Spleen (tissue), 7 donors: ENCODE measurements at regions not wholly inside any gene's neighbourhood (a gene's known extent, or its start where the extent isn't known, plus 50 kb on each side); places are given as distances from the start of the nearest gene placed in this dataset.

Source experiments
- POLR2A ChIP-seq, 3 donors: fragments of 450-650 bp; IDR thresholded peaks; one replicate each; pipeline ENCODE4 v1.5.1; 2017; ENCODE audit warnings: antibody characterized with exemption in 3 of 3, mild to moderate bottlenecking in 1 of 3
- POLR2AphosphoS5 ChIP-seq, 3 donors: sonication (generic); formaldehyde crosslinking; IDR thresholded peaks; one replicate each; pipeline ENCODE4 v1.5.1; 2017; ENCODE audit warnings: antibody characterized with exemption in 3 of 3
- TF ChIP-seq, protein P1 (sequence below), 11 experiments: fragments of 200-600 bp in 7 of 11; fragments of 450-650 bp in 4 of 11; sonication (generic) in 4 of 11; IDR thresholded peaks in 8 of 11; conservative IDR thresholded peaks in 3 of 11; 1 replicate in 7 of 11; 2 replicates in 4 of 11; pipeline versions ENCODE4 v1.4.0 to v1.8.0; 2016 to 2021; ENCODE audit warnings: antibody characterized with exemption in 11 of 11, inconsistent platforms in 4 of 11, mild to moderate bottlenecking in 1 of 11
- donor health status: DM: no; HTN: no; CAD: no; lungs with moderate emphysema.
- donor health status: DM: no; HTN: no; CAD: no.
- donor health status: DM: no; HTN: no; CAD: no.

DNA sequence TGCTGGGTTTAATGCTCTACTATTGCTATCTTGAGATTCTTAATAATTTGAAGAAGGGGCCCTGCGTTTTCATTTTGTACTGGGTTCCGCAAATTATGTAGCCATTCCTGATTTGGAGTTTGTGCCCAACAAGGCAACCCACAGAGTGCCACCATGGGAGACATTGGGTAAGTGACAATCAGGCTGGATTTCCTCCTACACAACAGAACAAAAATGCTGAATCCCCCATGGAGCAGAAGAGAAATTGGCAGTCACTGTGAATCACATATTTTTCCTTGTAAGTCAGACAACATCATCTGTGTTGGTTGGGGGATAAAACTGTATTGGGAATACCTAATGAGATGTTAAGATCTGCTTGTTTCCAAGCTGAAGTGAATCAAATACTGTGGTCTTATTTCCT, 80.9 kb downstream of the CNGA2 start:
- TF ChIP-seq, protein P1, sequence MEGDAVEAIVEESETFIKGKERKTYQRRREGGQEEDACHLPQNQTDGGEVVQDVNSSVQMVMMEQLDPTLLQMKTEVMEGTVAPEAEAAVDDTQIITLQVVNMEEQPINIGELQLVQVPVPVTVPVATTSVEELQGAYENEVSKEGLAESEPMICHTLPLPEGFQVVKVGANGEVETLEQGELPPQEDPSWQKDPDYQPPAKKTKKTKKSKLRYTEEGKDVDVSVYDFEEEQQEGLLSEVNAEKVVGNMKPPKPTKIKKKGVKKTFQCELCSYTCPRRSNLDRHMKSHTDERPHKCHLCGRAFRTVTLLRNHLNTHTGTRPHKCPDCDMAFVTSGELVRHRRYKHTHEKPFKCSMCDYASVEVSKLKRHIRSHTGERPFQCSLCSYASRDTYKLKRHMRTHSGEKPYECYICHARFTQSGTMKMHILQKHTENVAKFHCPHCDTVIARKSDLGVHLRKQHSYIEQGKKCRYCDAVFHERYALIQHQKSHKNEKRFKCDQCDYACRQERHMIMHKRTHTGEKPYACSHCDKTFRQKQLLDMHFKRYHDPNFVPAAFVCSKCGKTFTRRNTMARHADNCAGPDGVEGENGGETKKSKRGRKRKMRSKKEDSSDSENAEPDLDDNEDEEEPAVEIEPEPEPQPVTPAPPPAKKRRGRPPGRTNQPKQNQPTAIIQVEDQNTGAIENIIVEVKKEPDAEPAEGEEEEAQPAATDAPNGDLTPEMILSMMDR (IDR thresholded peaks at IDR 0.05 in 8 of 11, conservative IDR thresholded peaks at IDR 0.05 in 3 of 11), result no peak
- TF ChIP-seq POLR2A (IDR thresholded peaks at IDR 0.05), result no peak
- no peak for TF ChIP-seq POLR2AphosphoS5 (IDR thresholded peaks at IDR 0.05)
